Limb (tissue), 2 donors: ENCODE measurements at regions not wholly inside any gene's neighbourhood (a gene's known extent, or its start where the extent isn't known, plus 50 kb on each side); places are given as distances from the start of the nearest gene placed in this dataset.
A peak's percentile ranks its signal among the peaks of the same experiment; 100 is the strongest.

Source experiments
- DNase-seq, 2 donors: peaks; one replicate each; pipeline ENCODE4 v3.0.0-alpha.2; 2016; ENCODE audit errors: extremely low spot score in 2 of 2

GRCh38 chr3:59653405-59654122, 603.7 kb upstream of the CFAP20DC start:
- peak in 1 of 2 donors; percentile 18 for DNase-seq

- DNase-seq: no peak
These were observed 594.9 kb upstream of the CFAP20DC start for GRCh38 chr3:59644479-59645402.

- DNase-seq: no peak
These were observed 591.5 kb upstream of the CFAP20DC start for GRCh38 chr3:59641169-59641899.

GRCh38 chr3:59632760-59633573, 583.1 kb upstream of the CFAP20DC start:
- peak; percentile 50 to 68 for DNase-seq

- no peak for DNase-seq
These were observed 581.7 kb upstream of the CFAP20DC start for GRCh38 chr3:59631482-59631881.

- no peak for DNase-seq
These were observed 571.2 kb upstream of the CFAP20DC start for GRCh38 chr3:59621037-59621436.

GRCh38 chr3:59620325-59620724, 570.5 kb upstream of the CFAP20DC start:
- DNase-seq: no peak

- DNase-seq: no peak
These were observed 562.6 kb upstream of the CFAP20DC start for GRCh38 chr3:59612444-59612715.

GRCh38 chr3:59611649-59612443, 562.0 kb upstream of the CFAP20DC start:
- DNase-seq: no peak

- peak; percentile 25 to 30 for DNase-seq
These were observed 560.0 kb upstream of the CFAP20DC start for GRCh38 chr3:59609657-59610348.

- no peak for DNase-seq
These were observed 558.5 kb upstream of the CFAP20DC start for GRCh38 chr3:59608356-59608755.

- DNase-seq: no peak
These were observed 557.8 kb upstream of the CFAP20DC start for GRCh38 chr3:59607656-59608055.

GRCh38 chr3:59606638-59607266, 556.9 kb upstream of the CFAP20DC start:
- DNase-seq: no peak

GRCh38 chr3:59605944-59606534, 556.2 kb upstream of the CFAP20DC start:
- no peak for DNase-seq

- no peak for DNase-seq
These were observed 555.5 kb upstream of the CFAP20DC start for GRCh38 chr3:59605318-59605717.

- no peak for DNase-seq
These were observed 551.7 kb upstream of the CFAP20DC start for GRCh38 chr3:59601486-59601885.

GRCh38 chr3:59600631-59601030, 550.8 kb upstream of the CFAP20DC start:
- no peak for DNase-seq

- DNase-seq: no peak
These were observed 546.9 kb upstream of the CFAP20DC start for GRCh38 chr3:59596741-59597140.

GRCh38 chr3:59595830-59596229, 546.0 kb upstream of the CFAP20DC start:
- no peak for DNase-seq
